Glutamatergic neuron (in vitro differentiated cells): ENCODE measurements at regions not wholly inside any gene's neighbourhood (a gene's known extent, or its start where the extent isn't known, plus 50 kb on each side); places are given as distances from the start of the nearest gene placed in this dataset.

Experiments used
- DNase-seq: peaks from one replicate; pipeline ENCODE4 v3.0.0; 2022
- H3K27ac Mint-ChIP-seq: one replicate; pipeline ENCODE4 v1.8.0; 2020; ENCODE audit warnings: mild to moderate bottlenecking, mixed read lengths, inconsistent platforms; ENCODE audit not compliant: unreplicated experiment
- H3K27me3 Mint-ChIP-seq: one replicate; pipeline ENCODE4 v1.8.0; 2020; ENCODE audit warnings: mild to moderate bottlenecking, moderate library complexity, mixed read lengths, inconsistent platforms; ENCODE audit not compliant: unreplicated experiment
- H3K36me3 Mint-ChIP-seq: one replicate; pipeline ENCODE4 v1.8.0; 2020; ENCODE audit warnings: mild to moderate bottlenecking, mixed read lengths, inconsistent platforms; ENCODE audit not compliant: unreplicated experiment
- H3K4me1 Mint-ChIP-seq: one replicate; pipeline ENCODE4 v1.8.0; 2020; ENCODE audit warnings: mild to moderate bottlenecking, low read depth, mixed read lengths, inconsistent platforms; ENCODE audit not compliant: unreplicated experiment
- H3K4me3 Mint-ChIP-seq: one replicate; pipeline ENCODE4 v1.8.0; 2020; ENCODE audit warnings: mild to moderate bottlenecking, mixed read lengths, inconsistent platforms; ENCODE audit not compliant: unreplicated experiment
- H3K9me3 Mint-ChIP-seq: one replicate; pipeline ENCODE4 v1.8.0; 2020; ENCODE audit warnings: mild to moderate bottlenecking, moderate library complexity, mixed read lengths, inconsistent platforms; ENCODE audit not compliant: unreplicated experiment
- TF ChIP-seq, protein P1 (sequence below): fragments of 200-600 bp; sonication (generic); IDR thresholded peaks from one replicate; pipeline ENCODE4 v1.5.0; 2021; ENCODE audit not compliant: partially characterized antibody, unreplicated experiment

DNA sequence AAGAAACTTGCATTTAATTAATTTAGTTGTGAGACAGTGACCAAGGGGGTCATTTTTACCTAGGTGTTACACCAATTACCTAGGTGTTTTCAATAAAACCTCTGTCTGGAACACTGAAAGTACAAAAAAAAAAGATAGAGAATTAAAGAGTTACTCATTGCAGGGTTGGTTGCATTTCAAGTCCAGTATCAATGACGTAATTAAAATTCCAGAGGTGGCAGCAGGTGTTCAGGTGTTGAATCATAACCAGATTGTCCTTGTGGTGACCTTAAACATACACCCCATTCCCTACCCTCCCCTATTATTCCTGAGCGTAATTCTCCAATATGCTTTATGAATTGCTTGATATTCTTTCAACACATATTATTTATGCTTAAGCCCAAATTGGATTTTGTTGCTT, 352.0 kb upstream of the SLC8A1 start:
- no peak for DNase-seq
- Mint-ChIP-seq H3K4me3 (no peak overlapping the region), H3K4me1 (no peaks in the 10 kb centered on the region), H3K9me3 (no peaks in the 10 kb centered on the region), H3K36me3 (no peaks in the 10 kb centered on the region), H3K27me3 (no peaks in the 10 kb centered on the region), H3K27ac (no peak overlapping the region)
- TF ChIP-seq, protein P1, sequence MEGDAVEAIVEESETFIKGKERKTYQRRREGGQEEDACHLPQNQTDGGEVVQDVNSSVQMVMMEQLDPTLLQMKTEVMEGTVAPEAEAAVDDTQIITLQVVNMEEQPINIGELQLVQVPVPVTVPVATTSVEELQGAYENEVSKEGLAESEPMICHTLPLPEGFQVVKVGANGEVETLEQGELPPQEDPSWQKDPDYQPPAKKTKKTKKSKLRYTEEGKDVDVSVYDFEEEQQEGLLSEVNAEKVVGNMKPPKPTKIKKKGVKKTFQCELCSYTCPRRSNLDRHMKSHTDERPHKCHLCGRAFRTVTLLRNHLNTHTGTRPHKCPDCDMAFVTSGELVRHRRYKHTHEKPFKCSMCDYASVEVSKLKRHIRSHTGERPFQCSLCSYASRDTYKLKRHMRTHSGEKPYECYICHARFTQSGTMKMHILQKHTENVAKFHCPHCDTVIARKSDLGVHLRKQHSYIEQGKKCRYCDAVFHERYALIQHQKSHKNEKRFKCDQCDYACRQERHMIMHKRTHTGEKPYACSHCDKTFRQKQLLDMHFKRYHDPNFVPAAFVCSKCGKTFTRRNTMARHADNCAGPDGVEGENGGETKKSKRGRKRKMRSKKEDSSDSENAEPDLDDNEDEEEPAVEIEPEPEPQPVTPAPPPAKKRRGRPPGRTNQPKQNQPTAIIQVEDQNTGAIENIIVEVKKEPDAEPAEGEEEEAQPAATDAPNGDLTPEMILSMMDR, result no peak

DNA sequence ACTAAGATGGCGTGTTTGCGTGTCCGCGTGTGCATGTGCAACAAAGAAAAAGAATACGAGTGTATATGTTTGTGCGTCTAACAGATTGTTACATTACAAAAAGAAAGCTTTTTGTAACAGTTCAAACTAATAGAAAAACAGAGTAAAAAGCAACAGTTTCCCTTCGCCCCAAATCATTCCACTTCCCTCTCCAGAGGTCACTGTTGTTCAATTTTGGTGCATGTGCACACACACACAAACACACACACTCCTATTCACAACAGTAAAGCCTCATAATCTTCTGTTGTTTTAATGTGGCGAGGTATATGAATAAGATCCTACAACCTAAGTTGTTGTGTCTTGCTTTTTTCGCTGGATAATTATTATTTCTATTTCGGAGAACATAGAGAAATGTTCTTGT, 357.3 kb upstream of the SLC8A1 start:
- TF ChIP-seq, protein P1, result no peak
- DNase-seq, result no peak
- H3K4me3 Mint-ChIP-seq, result no peak overlapping the region
- no peaks in the 10 kb centered on the region for H3K27me3 Mint-ChIP-seq
- no peaks in the 10 kb centered on the region for H3K36me3 Mint-ChIP-seq
- H3K4me1 Mint-ChIP-seq, result no peaks in the 10 kb centered on the region
- H3K27ac Mint-ChIP-seq, result no peak overlapping the region
- H3K9me3 Mint-ChIP-seq, result no peaks in the 10 kb centered on the region

DNA sequence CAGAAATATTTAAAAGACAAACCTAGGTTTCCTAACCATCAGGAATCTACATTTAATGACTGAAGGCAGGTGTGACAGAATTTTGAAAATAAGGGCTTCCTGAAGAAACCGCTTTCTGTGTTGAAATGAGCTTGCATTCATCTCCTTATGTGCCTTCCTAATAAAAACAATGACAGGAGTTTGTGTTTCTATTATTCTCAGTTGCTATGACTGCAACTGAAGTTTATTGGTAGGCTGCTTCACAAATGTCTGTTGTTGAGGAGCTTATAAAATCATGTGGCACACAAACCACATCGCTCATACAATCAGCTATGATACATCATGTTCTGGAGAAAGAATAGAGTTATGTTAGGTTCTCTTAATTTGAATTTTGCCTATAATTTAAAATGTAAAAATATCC, 362.7 kb upstream of the SLC8A1 start:
- H3K4me1 Mint-ChIP-seq, result no peaks in the 10 kb centered on the region
- H3K4me3 Mint-ChIP-seq, result no peak overlapping the region
- H3K27ac Mint-ChIP-seq, result no peak overlapping the region
- TF ChIP-seq, protein P1, result no peak
- H3K36me3 Mint-ChIP-seq, result no peaks in the 10 kb centered on the region
- no peaks in the 10 kb centered on the region for H3K9me3 Mint-ChIP-seq
- DNase-seq, result no peak
- H3K27me3 Mint-ChIP-seq, result no peaks in the 10 kb centered on the region

DNA sequence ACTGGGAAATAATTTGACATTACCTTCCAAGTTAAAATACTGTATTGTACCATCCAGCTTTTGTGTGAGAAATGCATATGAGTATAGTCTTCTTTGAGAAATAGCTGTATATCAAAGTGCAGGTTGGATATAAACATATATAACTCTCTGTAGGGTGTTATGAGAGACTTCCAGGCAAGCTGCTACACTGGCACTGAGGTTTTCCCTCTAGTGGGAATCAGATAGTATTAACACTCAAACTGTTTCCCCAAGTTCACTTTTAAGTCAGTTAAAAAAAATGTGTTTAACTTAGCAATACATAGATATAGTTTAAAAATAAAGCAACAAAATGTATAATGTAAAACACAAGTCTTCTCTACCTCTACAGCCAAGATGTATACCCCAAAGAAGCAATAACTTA, 368.4 kb upstream of the SLC8A1 start:
- Mint-ChIP-seq H3K9me3 (no peaks in the 10 kb centered on the region), H3K4me1 (no peaks in the 10 kb centered on the region), H3K36me3 (no peaks in the 10 kb centered on the region), H3K4me3 (no peak overlapping the region), H3K27me3 (no peaks in the 10 kb centered on the region), H3K27ac (no peak overlapping the region)
- no peak for DNase-seq
- TF ChIP-seq, protein P1, result no peak

DNA sequence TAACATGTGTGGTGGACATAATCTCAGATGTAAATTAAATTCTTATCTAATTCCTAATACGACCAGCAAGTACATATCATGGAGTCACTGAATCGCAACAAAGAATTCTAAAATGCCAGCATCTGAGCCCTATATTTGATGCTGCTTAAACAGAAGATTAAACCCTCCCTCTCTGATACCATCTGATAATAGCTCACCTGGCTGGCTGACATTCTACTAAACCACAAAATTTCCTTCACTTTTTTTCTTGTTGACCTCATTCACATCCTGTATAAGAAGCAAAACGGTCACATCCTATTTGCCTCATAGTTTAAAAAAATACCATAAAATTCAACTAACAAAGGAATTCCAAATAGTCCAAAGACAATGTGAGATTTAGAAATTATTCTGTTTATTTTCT, 371.6 kb upstream of the SLC8A1 start:
- no peak overlapping the region for H3K27ac Mint-ChIP-seq
- no peaks in the 10 kb centered on the region for H3K27me3 Mint-ChIP-seq
- TF ChIP-seq, protein P1, result no peak
- H3K36me3 Mint-ChIP-seq, result no peaks in the 10 kb centered on the region
- H3K4me3 Mint-ChIP-seq, result no peak overlapping the region
- no peaks in the 10 kb centered on the region for H3K4me1 Mint-ChIP-seq
- no peaks in the 10 kb centered on the region for H3K9me3 Mint-ChIP-seq
- DNase-seq, result no peak
